GM12875 (cell line): ENCODE measurements at regions not wholly inside any gene's neighbourhood (a gene's known extent, or its start where the extent isn't known, plus 50 kb on each side); places are given as distances from the start of the nearest gene placed in this dataset.

ENCODE experiments used
- H3K4me3 ChIP-seq: one replicate; pipeline ENCODE4 v1.5.1; 2011; ENCODE audit warnings: low read depth, low read length, control low read depth
- CTCF ChIP-seq: IDR thresholded peaks from 2 replicates; pipeline ENCODE4 v1.5.1; 2011; ENCODE audit warnings: low read depth, mild to moderate bottlenecking, control low read depth, inconsistent platforms, low read length, moderate library complexity, borderline replicate concordance; ENCODE audit not compliant: insufficient read depth

GRCh38 chr9:79395755-79396154 is 176.0 kb upstream of the TLE4 start:
- H3K4me3 ChIP-seq = no peak overlapping the region
- no peak for TF ChIP-seq CTCF

GRCh38 chr9:79396168-79396567 is 175.6 kb upstream of the TLE4 start:
- no peak overlapping the region for H3K4me3 ChIP-seq
- no peak for TF ChIP-seq CTCF

GRCh38 chr9:79403495-79403894 is 168.3 kb upstream of the TLE4 start:
- H3K4me3 ChIP-seq = no peak overlapping the region
- no peak for TF ChIP-seq CTCF

GRCh38 chr9:79408200-79408599 is 163.6 kb upstream of the TLE4 start:
- TF ChIP-seq CTCF = no peak
- no peak overlapping the region for H3K4me3 ChIP-seq

- no peak overlapping the region for H3K4me3 ChIP-seq
- no peak for TF ChIP-seq CTCF
Measured at GRCh38 chr9:79408617-79409016, 163.1 kb upstream of the TLE4 start.

GRCh38 chr9:79409182-79409823 is 162.5 kb upstream of the TLE4 start:
- H3K4me3 ChIP-seq = no peak overlapping the region
- no peak for TF ChIP-seq CTCF

GRCh38 chr9:79425840-79426239 is 145.9 kb upstream of the TLE4 start:
- H3K4me3 ChIP-seq = no peak overlapping the region
- no peak for TF ChIP-seq CTCF
